Adrenal gland (tissue), 9 donors: ENCODE measurements at regions not wholly inside any gene's neighbourhood (a gene's known extent, or its start where the extent isn't known, plus 50 kb on each side); places are given as distances from the start of the nearest gene placed in this dataset.

ENCODE experiments used
- DNase-seq, 7 donors: peaks; one replicate each; pipeline ENCODE4 v3.0.0-alpha.2; 2019 to 2020
- H3K27ac ChIP-seq, 5 donors: fragments of 200-600 bp; sonication (generic) in 4 of 5; 1 replicate in 3 of 5; 2 replicates in 2 of 5; pipeline versions ENCODE4 v1.5.1 to v1.8.0; 2016 to 2020; ENCODE audit warnings: mild to moderate bottlenecking in 1 of 5
- H3K27me3 ChIP-seq: fragments of 200-600 bp; 2 replicates; pipeline ENCODE4 v1.8.0; 2021
- H3K36me3 ChIP-seq, 2 donors: fragments of 200-600 bp; replicated peaks in 1 of 2; 1 replicate in 1 of 2; 2 replicates in 1 of 2; pipeline versions ENCODE4 v1.5.1 to v1.8.0; 2018 to 2022
- H3K4me1 ChIP-seq, 2 donors: fragments of 200-600 bp; replicated peaks in 1 of 2; 1 replicate in 1 of 2; 2 replicates in 1 of 2; pipeline versions ENCODE4 v1.5.1 to v1.8.0; 2018 to 2021
- H3K4me3 ChIP-seq, 4 donors: fragments of 200-600 bp; sonication (generic) in 3 of 4; one replicate each; pipeline ENCODE4 v1.5.1; 2016 to 2018
- H3K9me3 ChIP-seq, 3 donors: fragments of 200-600 bp; sonication (generic) in 1 of 3; replicated peaks in 1 of 3; 1 replicate in 2 of 3; 2 replicates in 1 of 3; pipeline versions ENCODE4 v1.5.1 to v1.8.0; 2016 to 2021
- CTCF ChIP-seq, 6 experiments: fragments of 450-650 bp in 4 of 6; fragments of 200-600 bp in 2 of 6; sonication (generic) in 1 of 6; IDR thresholded peaks; 1 replicate in 5 of 6; 2 replicates in 1 of 6; pipeline versions ENCODE4 v1.5.1 to v1.8.0; 2016 to 2021; ENCODE audit warnings: antibody characterized with exemption in 6 of 6, mild to moderate bottlenecking in 2 of 6, moderate library complexity in 1 of 6
- POLR2A ChIP-seq, 2 donors: fragments of 450-650 bp; IDR thresholded peaks; one replicate each; pipeline ENCODE4 v1.6.1; 2017; ENCODE audit warnings: antibody characterized with exemption in 2 of 2, mild to moderate bottlenecking in 2 of 2, moderate library complexity in 1 of 2
- WGBS, 4 donors: extraction: QIAGEN DNeasy Blood & Tissue Kit in 2 of 4; methylation state at CpG; one replicate each; pipeline versions ENCODE4 v1.1.5 to v1.1.7; 2013 to 2017; 5-methylcytosine and 5-hydroxymethylcytosine counted together
- intact Hi-C, 2 donors: fragments of 100-400 bp; cut with DNase I; formaldehyde crosslinking; loops; one replicate each; pipeline versions ENCODE4 v1.14.1 to v1.15.0; 2022 to 2023
- donor health status: healthy with polysubstance abuse.
- donor health status: Bipolar disorder and iron deficiency.
- donor health status: DM: yes; HTN: yes; CAD: no.
- donor health status: DM: no; HTN: no; CAD: no.
- donor health status: DM: no; HTN: no; CAD: no.

- H3K4me1 ChIP-seq = no peaks in the 10 kb centered on the region
- intact Hi-C loops = no loop called here
- DNase-seq = no peak
- no peak overlapping the region for H3K4me3 ChIP-seq
- no peaks in the 10 kb centered on the region for H3K36me3 ChIP-seq
- H3K9me3 ChIP-seq = no peaks in the 10 kb centered on the region
- H3K27me3 ChIP-seq = no peaks in the 10 kb centered on the region
- 79 to 87% (median 85%) methylated on average over 5 of the region's 5 CpGs for whole genome bisulfite sequencing, 4 donors
- H3K27ac ChIP-seq = no peak overlapping the region
- no peak for TF ChIP-seq POLR2A (IDR thresholded peaks at IDR 0.05)
- no peak for TF ChIP-seq CTCF (IDR thresholded peaks at IDR 0.05)
These were observed 566.8 kb upstream of the B3GALT2 start for GRCh38 chr1:193753038-193753756.

GRCh38 chr1:193749868-193750267 is 563.5 kb upstream of the B3GALT2 start:
- H3K36me3 ChIP-seq = no peaks in the 10 kb centered on the region
- TF ChIP-seq CTCF (IDR thresholded peaks at IDR 0.05) = no peak
- TF ChIP-seq POLR2A (IDR thresholded peaks at IDR 0.05) = no peak
- 93 to 98% (median 95%) methylated on average over 2 of the region's 2 CpGs for WGBS, 4 donors
- no peak for DNase-seq
- no peaks in the 10 kb centered on the region for H3K4me1 ChIP-seq
- no peak overlapping the region for H3K27ac ChIP-seq
- no peaks in the 10 kb centered on the region for H3K27me3 ChIP-seq
- intact Hi-C loops = no loop called here
- H3K9me3 ChIP-seq = no peaks in the 10 kb centered on the region
- no peak overlapping the region for H3K4me3 ChIP-seq

- H3K27me3 ChIP-seq = no peaks in the 10 kb centered on the region
- no peaks in the 10 kb centered on the region for H3K36me3 ChIP-seq
- H3K4me3 ChIP-seq = no peak overlapping the region
- no peaks in the 10 kb centered on the region for H3K9me3 ChIP-seq
- TF ChIP-seq POLR2A (IDR thresholded peaks at IDR 0.05) (no peak), CTCF (IDR thresholded peaks at IDR 0.05) (no peak)
- no peak overlapping the region for H3K27ac ChIP-seq
- no peaks in the 10 kb centered on the region for H3K4me1 ChIP-seq
- no peak for DNase-seq
- 96 to 100% (median 97%) methylated on average over 1 of the region's 1 CpG for WGBS, 4 donors
- intact Hi-C loops = no loop called here
These were observed 561.2 kb upstream of the B3GALT2 start for GRCh38 chr1:193747579-193747978.

GRCh38 chr1:193741228-193741627 is 554.8 kb upstream of the B3GALT2 start:
- H3K27me3 ChIP-seq = no peaks in the 10 kb centered on the region
- no peaks in the 10 kb centered on the region for H3K9me3 ChIP-seq
- no peak overlapping the region for H3K4me3 ChIP-seq
- no peak overlapping the region for H3K27ac ChIP-seq
- TF ChIP-seq CTCF (IDR thresholded peaks at IDR 0.05) = no peak
- TF ChIP-seq POLR2A (IDR thresholded peaks at IDR 0.05) = no peak
- H3K4me1 ChIP-seq = no peaks in the 10 kb centered on the region
- no peaks in the 10 kb centered on the region for H3K36me3 ChIP-seq
- WGBS, 4 donors = 74 to 95% (median 79%) methylated on average over 2 of the region's 2 CpGs
- intact Hi-C loops = no loop called here
- no peak for DNase-seq
